Mammary epithelial cell (primary cell): ENCODE measurements at regions not wholly inside any gene's neighbourhood (a gene's known extent, or its start where the extent isn't known, plus 50 kb on each side); places are given as distances from the start of the nearest gene placed in this dataset.

Source experiments
- CTCF ChIP-seq, 2 donors: IDR thresholded peaks in 1 of 2; conservative IDR thresholded peaks in 1 of 2; 2 replicates each; pipeline ENCODE4 v1.5.1; 2011 to 2012; ENCODE audit warnings: inconsistent platforms in 2 of 2, low read length in 2 of 2, mild to moderate bottlenecking in 2 of 2, control low read depth in 1 of 2, low read depth in 1 of 2; ENCODE audit not compliant: insufficient read depth in 1 of 2; ENCODE audit errors: extremely low read depth in 1 of 2
- EZH2 ChIP-seq: IDR thresholded peaks from 2 replicates; pipeline ENCODE4 v1.6.1; 2012; ENCODE audit warnings: low read length, inconsistent platforms, borderline replicate concordance

GRCh38 chr3:8424281-8424680 is 77.3 kb upstream of the LMCD1 start:
- TF ChIP-seq CTCF (conservative IDR thresholded peaks at IDR 0.05 in 1 of 2, IDR thresholded peaks at IDR 0.05 in 1 of 2; ENCODE audit: extremely low read depth in 1 of 2, insufficient read depth in 1 of 2, low read depth in 1 of 2, low read length in 2 of 2): no peak
- no peak for TF ChIP-seq EZH2
